Heart left ventricle (tissue), 16 donors: ENCODE measurements at regions not wholly inside any gene's neighbourhood (a gene's known extent, or its start where the extent isn't known, plus 50 kb on each side); places are given as distances from the start of the nearest gene placed in this dataset.

ENCODE experiments used
- ATAC-seq, 4 donors: fragments of 200-7000 bp; cut with Tn5 transposase; one replicate each; pipeline ENCODE4 v1.9.1; 2020 to 2022; ENCODE audit warnings: moderate library complexity in 4 of 4, mild to moderate bottlenecking in 3 of 4, moderate number of reproducible peaks in 1 of 4
- DNase-seq, 5 donors: peaks; one replicate each; pipeline ENCODE4 v3.0.0-alpha.2; 2020
- H3K27ac ChIP-seq, 12 donors: fragments of 200-600 bp; sonication (generic) in 4 of 12; one replicate each; pipeline versions ENCODE4 v1.5.0 to v1.8.0; 2016 to 2022; ENCODE audit warnings: mild to moderate bottlenecking in 2 of 12
- H3K27me3 ChIP-seq, 9 donors: fragments of 200-600 bp; sonication (generic) in 2 of 9; one replicate each; pipeline versions ENCODE4 v1.5.1 to v1.8.0; 2016 to 2022; ENCODE audit warnings: mild to moderate bottlenecking in 3 of 9
- H3K36me3 ChIP-seq, 9 donors: fragments of 200-600 bp; sonication (generic) in 2 of 9; one replicate each; pipeline versions ENCODE4 v1.5.0 to v1.8.0; 2018 to 2022; ENCODE audit warnings: mild to moderate bottlenecking in 2 of 9
- H3K4me1 ChIP-seq, 12 donors: fragments of 200-600 bp; sonication (generic) in 4 of 12; one replicate each; pipeline versions ENCODE4 v1.5.0 to v1.8.0; 2016 to 2022; ENCODE audit warnings: mild to moderate bottlenecking in 3 of 12
- H3K4me3 ChIP-seq, 12 donors: fragments of 200-600 bp; sonication (generic) in 4 of 12; one replicate each; pipeline versions ENCODE4 v1.5.0 to v1.8.0; 2017 to 2022; ENCODE audit warnings: mild to moderate bottlenecking in 9 of 12, moderate library complexity in 4 of 12
- H3K9me3 ChIP-seq, 12 donors: fragments of 200-600 bp; sonication (generic) in 4 of 12; one replicate each; pipeline versions ENCODE4 v1.5.0 to v1.8.0; 2016 to 2022; ENCODE audit warnings: mild to moderate bottlenecking in 1 of 12
- CTCF ChIP-seq, 12 donors: fragments of 200-600 bp; sonication (generic) in 4 of 12; IDR thresholded peaks; one replicate each; pipeline versions ENCODE4 v1.5.0 to v1.8.0; 2018 to 2022; ENCODE audit warnings: antibody characterized with exemption in 12 of 12, mild to moderate bottlenecking in 5 of 12
- POLR2A ChIP-seq, 2 donors: fragments of 450-650 bp; IDR thresholded peaks; one replicate each; pipeline ENCODE4 v1.6.1; 2017; ENCODE audit warnings: antibody characterized with exemption in 2 of 2, mild to moderate bottlenecking in 2 of 2, moderate library complexity in 2 of 2
- WGBS, 4 donors: extraction: QIAGEN DNeasy Blood & Tissue Kit in 2 of 4; methylation state at CpG; one replicate each; pipeline versions ENCODE4 v1.1.5 to v1.1.7; 2013 to 2018; 5-methylcytosine and 5-hydroxymethylcytosine counted together
- intact Hi-C, 10 donors: fragments of 100-400 bp; cut with DNase I; formaldehyde crosslinking; loops; one replicate each; pipeline versions ENCODE4 v1.11.1 to v1.14.2; 2022
- donor health status: ischemic (EF 13 %, LVEDD 7.1; RV severe dilation, severe dysfunction).
- donor health status: healthy with polysubstance abuse.
- donor health status: DM: no; HTN: yes; CAD: no.
- donor health status: DM: no; HTN: no; CAD: no.
- donor health status: ischemic (EF 25% LVEDD 6.9; RV normal size, moderate dysfunction).
- donor health status: ischemic (EF 25% LVEDD 5.7; RV mildly dilated, moderate dysfunction).
- donor health status: healthy.
- donor health status: DM: yes; HTN: yes; CAD: no.
- donor health status: ischemic (EF 35%, LVEDD 5.7; RV mildly dilated, moderate dysfunction).
- donor health status: nonischemic (EF 11% LVEDD 7.7; RV severe dilation, severe dysfunction).
- donor health status: DM: yes; HTN: yes; CAD: no.
- donor health status: PGD.
- donor health status: ischemic (EF 29% LVEDD 5.4; RV normal size, mild dysfunction).
- donor health status: nonischemic (EF 23%, LVEDD 6.1; RV moderate dilation, normal function).

DNA sequence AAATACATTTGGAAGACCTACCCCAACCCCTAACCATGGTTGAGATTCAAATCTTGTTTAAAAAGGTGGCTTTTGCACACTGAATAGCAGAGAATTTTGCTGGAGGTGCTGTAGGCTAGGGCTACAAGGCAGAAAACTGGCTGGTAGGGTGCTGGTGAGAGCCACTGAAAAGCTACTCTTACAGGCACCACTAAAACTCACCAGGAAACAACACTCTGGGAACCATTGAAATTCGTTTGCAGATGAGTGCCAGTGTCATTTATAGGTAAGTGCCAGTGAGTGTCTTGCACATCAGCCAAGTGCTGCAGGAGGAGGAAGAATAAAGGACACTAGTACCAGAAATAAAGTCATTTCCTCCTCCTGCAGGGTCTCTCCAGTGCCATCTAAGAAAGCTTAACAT is 610.2 kb downstream of the ZNF385D start:
- DNase-seq (no peak), ATAC-seq (no peak)
- Histone ChIP-seq H3K36me3 (no peaks in the 10 kb centered on the region), H3K9me3 (peaks cover 0 to 20% (median 9%) of the 10 kb centered on the region in 12 donors), H3K4me1 (no peaks in the 10 kb centered on the region), H3K27me3 (no peaks in the 10 kb centered on the region), H3K4me3 (no peak overlapping the region), H3K27ac (no peak overlapping the region)
- no peak for TF ChIP-seq POLR2A (IDR thresholded peaks at IDR 0.05)
- no peak for TF ChIP-seq CTCF (IDR thresholded peaks at IDR 0.05)
- intact Hi-C loops = no loop called here
- 6 to 24% (median 16%) methylated on average over 1 of the region's 1 CpG for WGBS, 4 donors

GRCh38 chr3:21138085-21138484 is 612.9 kb downstream of the ZNF385D start:
- no peak for DNase-seq
- Histone ChIP-seq H3K4me3 (no peak overlapping the region), H3K36me3 (no peaks in the 10 kb centered on the region), H3K27me3 (no peaks in the 10 kb centered on the region), H3K27ac (no peak overlapping the region), H3K4me1 (no peaks in the 10 kb centered on the region), H3K9me3 (no peaks in the 10 kb centered on the region)
- TF ChIP-seq POLR2A (IDR thresholded peaks at IDR 0.05) (no peak), CTCF (IDR thresholded peaks at IDR 0.05) (no peak)
- no peak for ATAC-seq
- intact Hi-C loops = no loop called here
- 71 to 76% (median 72%) methylated on average over 2 of the region's 2 CpGs for WGBS, 4 donors

DNA sequence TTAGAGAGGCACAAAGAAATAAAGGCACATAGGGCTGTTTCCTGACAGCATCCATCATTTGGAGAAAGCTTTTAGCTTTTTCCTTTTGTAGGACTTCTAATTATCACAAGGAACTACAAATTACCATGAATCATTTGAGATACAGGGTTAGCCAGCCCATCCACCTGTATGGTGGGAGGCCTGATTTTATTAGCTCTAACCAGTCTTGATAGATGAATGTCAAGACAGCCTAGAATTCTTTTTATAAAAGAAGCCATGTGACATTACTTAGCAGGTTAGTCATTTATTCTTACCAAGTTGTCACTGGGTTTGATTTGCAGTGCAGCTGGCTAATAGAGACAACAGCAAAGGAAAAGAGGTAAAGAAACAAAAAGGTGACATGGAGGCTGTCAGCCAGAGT is 618.1 kb downstream of the ZNF385D start:
- H3K27me3 ChIP-seq = no peaks in the 10 kb centered on the region
- TF ChIP-seq POLR2A (IDR thresholded peaks at IDR 0.05) (no peak), CTCF (IDR thresholded peaks at IDR 0.05) (no peak)
- H3K4me1 ChIP-seq = no peaks in the 10 kb centered on the region
- H3K36me3 ChIP-seq = no peaks in the 10 kb centered on the region
- H3K9me3 ChIP-seq = peaks cover 0 to 27% (median 6%) of the 10 kb centered on the region in 12 donors
- intact Hi-C loops = no loop called here
- H3K4me3 ChIP-seq = no peak overlapping the region
- no peak for ATAC-seq
- DNase-seq = no peak
- no peak overlapping the region for H3K27ac ChIP-seq

DNA sequence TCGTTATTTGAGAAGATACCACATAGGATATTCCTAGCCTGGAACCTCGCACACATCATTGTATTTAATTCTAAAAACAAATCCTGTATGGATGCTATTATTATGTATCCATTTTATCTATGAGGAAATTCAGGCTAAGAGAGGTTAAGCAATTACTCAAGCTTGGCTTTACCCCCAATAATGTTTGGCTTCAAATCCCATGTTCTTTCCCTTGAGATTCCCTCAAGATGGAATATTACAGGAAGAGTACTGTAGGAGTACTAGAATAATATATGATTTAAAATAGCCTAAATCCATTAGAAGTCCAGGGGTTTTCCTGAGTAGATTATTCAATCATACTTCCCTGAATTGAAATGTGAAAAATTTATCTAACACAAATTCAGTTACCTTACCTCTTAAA is 630.2 kb downstream of the ZNF385D start:
- DNase-seq (no peak), ATAC-seq (no peak)
- 57 to 73% (median 68%) methylated on average over 2 of the region's 2 CpGs for WGBS, 4 donors
- no peaks in the 10 kb centered on the region for H3K36me3 ChIP-seq
- H3K27ac ChIP-seq = no peak overlapping the region
- intact Hi-C loops = loop anchor here in 1 of 10 donors (10.0 kb wide), 1 partner anchor 766 kb away; no protein-coding TSS in a partner anchor
- H3K27me3 ChIP-seq = no peaks in the 10 kb centered on the region
- TF ChIP-seq CTCF (IDR thresholded peaks at IDR 0.05) (no peak), POLR2A (IDR thresholded peaks at IDR 0.05) (no peak)
- no peaks in the 10 kb centered on the region for H3K4me1 ChIP-seq
- H3K4me3 ChIP-seq = no peak overlapping the region
- H3K9me3 ChIP-seq = peaks cover 0 to 16% (median 0%) of the 10 kb centered on the region in 12 donors
